ENCODE measurements at regions not wholly inside any gene's neighbourhood (a gene's known extent, or its start where the extent isn't known, plus 50 kb on each side); places are given as distances from the start of the nearest gene placed in this dataset.
"Not testable (repeated sequence)": the region's sequence is repeated elsewhere in the genome, so short reads cannot be mapped to it uniquely, and the experiment has no call there.

- no peak for DNase-seq (ENCODE audit: low spot score)
Observed at GRCh38 chr4:100023800-100024199, 73.7 kb upstream of the H2AZ1 start.

GRCh38 chr4:100022792-100023222 lies 72.7 kb upstream of the H2AZ1 start:
- DNase-seq (ENCODE audit: low spot score) = no peak

- no peak for DNase-seq (ENCODE audit: low spot score)
Observed at GRCh38 chr4:100019821-100020220, 69.7 kb upstream of the H2AZ1 start.

- no peak for DNase-seq (ENCODE audit: low spot score)
Observed at GRCh38 chr4:100017637-100018310, 67.7 kb upstream of the H2AZ1 start.

- no peak for DNase-seq (ENCODE audit: low spot score)
Observed at GRCh38 chr4:100016191-100016590, 66.1 kb upstream of the H2AZ1 start.

GRCh38 chr4:100014616-100015015 lies 64.5 kb upstream of the H2AZ1 start:
- no peak for DNase-seq (ENCODE audit: low spot score)

GRCh38 chr4:100009490-100009889 lies 59.4 kb upstream of the H2AZ1 start:
- no peak for DNase-seq (ENCODE audit: low spot score)

GRCh38 chr4:100008048-100008447 lies 58.0 kb upstream of the H2AZ1 start:
- DNase-seq (ENCODE audit: low spot score) = no peak

GRCh38 chr4:100006161-100006560 lies 56.1 kb upstream of the H2AZ1 start:
- DNase-seq (ENCODE audit: low spot score) = not testable (repeated sequence)
